Subcutaneous abdominal adipose tissue (tissue), 5 donors: ENCODE measurements at regions not wholly inside any gene's neighbourhood (a gene's known extent, or its start where the extent isn't known, plus 50 kb on each side); places are given as distances from the start of the nearest gene placed in this dataset.

Experiments used
- H3K27ac ChIP-seq: one replicate; pipeline ENCODE4 v1.7.0; 2013; ENCODE audit warnings: low read depth, mild to moderate bottlenecking, inconsistent platforms, low read length, moderate library complexity
- H3K27me3 ChIP-seq, 5 donors: one replicate each; pipeline ENCODE4 v1.7.0; 2013; ENCODE audit warnings: low read length in 5 of 5, inconsistent platforms in 1 of 5; ENCODE audit not compliant: control insufficient read depth in 5 of 5, insufficient read depth in 4 of 5
- H3K36me3 ChIP-seq, 5 donors: one replicate each; pipeline ENCODE4 v1.7.0; 2013; ENCODE audit warnings: low read length in 5 of 5; ENCODE audit not compliant: control insufficient read depth in 5 of 5, insufficient read depth in 5 of 5
- H3K4me1 ChIP-seq, 5 donors: one replicate each; pipeline ENCODE4 v1.7.0; 2013; ENCODE audit warnings: low read length in 5 of 5, mild to moderate bottlenecking in 3 of 5, moderate library complexity in 1 of 5; ENCODE audit not compliant: control insufficient read depth in 5 of 5, insufficient read depth in 5 of 5
- H3K4me3 ChIP-seq, 5 donors: one replicate each; pipeline ENCODE4 v1.7.0; 2013; ENCODE audit warnings: low read length in 5 of 5, low read depth in 1 of 5
- H3K9ac ChIP-seq, 5 donors: one replicate each; pipeline ENCODE4 v1.7.0; 2013; ENCODE audit warnings: low read length in 5 of 5, mild to moderate bottlenecking in 4 of 5, moderate library complexity in 3 of 5
- H3K9me3 ChIP-seq, 5 donors: one replicate each; pipeline ENCODE4 v1.7.0; 2013; ENCODE audit warnings: low read length in 5 of 5; ENCODE audit not compliant: control insufficient read depth in 5 of 5
- donor health status: healthy.
- donor health status: healthy.
- donor health status: healthy.
- donor health status: healthy.
- donor health status: healthy.

DNA sequence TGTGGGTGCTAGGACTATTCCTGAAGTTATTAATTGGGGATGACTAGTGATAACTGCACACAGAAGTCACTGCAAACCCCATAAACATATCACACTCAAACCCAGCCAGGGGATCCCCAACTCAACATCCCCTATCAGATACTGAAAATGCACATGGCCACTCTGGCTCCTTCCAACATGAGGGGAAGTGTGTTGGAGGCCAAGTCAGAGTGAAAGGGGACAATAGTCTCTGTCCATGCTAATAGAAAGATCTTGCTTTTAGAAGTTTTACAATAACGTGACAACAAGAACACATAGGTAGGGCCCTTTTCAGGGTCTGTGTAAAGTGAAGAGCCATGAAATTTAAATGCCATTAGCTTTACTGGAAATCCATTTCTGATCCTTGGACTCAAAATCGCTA, 98.8 kb upstream of the SEMA6A start:
- Histone ChIP-seq H3K9me3 (no peaks in the 10 kb centered on the region), H3K4me3 (no peak overlapping the region), H3K27me3 (no peaks in the 10 kb centered on the region), H3K27ac (no peak overlapping the region), H3K4me1 (peaks cover 0 to 9% (median 0%) of the 10 kb centered on the region in 5 donors), H3K9ac (no peak overlapping the region), H3K36me3 (no peaks in the 10 kb centered on the region)

DNA sequence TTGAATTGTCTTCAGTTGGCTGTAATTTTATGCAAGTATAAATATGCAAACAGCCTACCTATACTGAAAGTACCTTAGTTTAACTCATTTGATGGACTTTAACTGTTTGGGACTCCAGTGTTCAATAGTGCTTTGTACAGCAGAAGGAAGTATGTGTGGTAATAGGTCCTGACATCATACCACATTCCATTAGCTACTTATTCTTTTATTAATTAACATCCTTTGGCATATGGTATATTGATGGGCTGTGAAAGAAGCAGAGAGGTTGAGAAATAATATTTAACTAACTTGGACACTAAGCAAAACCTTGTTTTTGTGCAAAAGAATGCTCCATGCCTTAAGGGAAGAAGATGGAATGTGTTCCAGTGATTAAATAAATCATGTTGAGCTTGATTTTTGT, 97.6 kb upstream of the SEMA6A start:
- Histone ChIP-seq H3K27me3 (no peaks in the 10 kb centered on the region), H3K9ac (no peak overlapping the region), H3K36me3 (no peaks in the 10 kb centered on the region), H3K4me3 (no peak overlapping the region), H3K4me1 (peaks cover 0 to 9% (median 0%) of the 10 kb centered on the region in 5 donors), H3K27ac (no peak overlapping the region), H3K9me3 (no peaks in the 10 kb centered on the region)

DNA sequence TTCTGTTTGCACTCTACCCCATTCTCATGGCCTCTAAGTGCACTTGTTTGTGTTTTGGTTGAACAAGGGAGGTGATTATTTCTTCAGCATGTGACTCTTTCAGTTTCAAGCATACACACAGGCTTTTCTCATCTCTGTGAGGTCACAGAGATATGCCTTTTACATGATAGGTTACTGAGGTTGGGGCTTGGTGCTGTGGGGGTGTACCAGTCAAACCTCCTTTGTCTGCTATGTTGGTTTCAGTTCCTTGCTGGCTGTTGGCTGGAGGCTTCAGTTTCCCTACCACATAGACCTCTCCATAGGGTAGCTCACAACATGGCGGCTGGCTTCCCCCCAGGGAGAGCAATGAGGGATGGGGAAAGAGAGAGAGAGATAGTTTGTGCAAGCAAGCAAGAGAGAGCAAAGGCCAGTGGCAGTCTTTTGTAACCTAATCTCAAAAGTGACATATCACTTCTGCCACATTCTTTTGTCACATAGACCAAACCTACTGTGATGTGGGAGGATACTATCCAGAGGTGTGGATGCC, 96.7 kb upstream of the SEMA6A start:
- Histone ChIP-seq H3K27ac (no peak overlapping the region), H3K4me1 (peaks cover 0 to 9% (median 0%) of the 10 kb centered on the region in 5 donors), H3K9ac (no peak overlapping the region), H3K4me3 (no peak overlapping the region), H3K36me3 (no peaks in the 10 kb centered on the region), H3K9me3 (no peaks in the 10 kb centered on the region), H3K27me3 (no peaks in the 10 kb centered on the region)

DNA sequence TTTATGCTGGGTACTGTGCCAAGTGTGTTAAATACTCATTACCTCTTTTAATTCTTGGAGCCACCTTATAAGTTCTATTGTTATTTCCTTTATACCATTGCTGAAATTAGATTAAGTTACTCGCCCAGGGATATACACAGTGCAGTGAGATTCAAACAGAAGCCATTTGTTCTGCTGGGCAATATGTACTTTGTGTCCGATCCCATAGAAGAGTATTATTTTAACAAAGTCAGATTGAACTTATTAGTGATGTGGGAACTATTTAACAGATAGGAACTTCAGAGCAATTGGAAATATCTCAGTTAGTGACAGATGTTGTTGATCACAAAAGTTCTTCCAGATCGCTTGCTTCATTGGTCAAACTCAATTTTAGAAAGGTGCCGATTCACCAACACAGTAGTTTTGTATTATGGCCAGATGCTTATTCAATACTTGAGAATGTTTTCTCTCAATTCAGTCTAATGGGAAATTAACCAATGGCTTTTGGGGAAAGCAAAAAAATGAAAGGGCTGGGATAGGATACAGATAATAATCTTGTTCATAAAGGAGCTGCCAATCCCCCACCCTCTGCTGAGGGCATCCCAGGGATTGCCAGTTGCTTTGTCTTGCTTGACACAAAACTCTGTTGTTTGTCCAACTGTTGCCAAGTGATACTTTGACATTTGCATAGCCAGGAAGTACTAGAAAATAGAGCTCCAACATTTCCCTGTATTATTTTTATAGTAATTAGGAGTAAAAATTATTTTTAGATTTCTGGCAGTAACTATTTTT, 94.8 kb upstream of the SEMA6A start:
- Histone ChIP-seq H3K4me1 (peaks cover 0 to 9% (median 0%) of the 10 kb centered on the region in 5 donors), H3K27ac (no peak overlapping the region), H3K36me3 (no peaks in the 10 kb centered on the region), H3K4me3 (no peak overlapping the region), H3K27me3 (no peaks in the 10 kb centered on the region), H3K9ac (no peak overlapping the region), H3K9me3 (no peaks in the 10 kb centered on the region)

DNA sequence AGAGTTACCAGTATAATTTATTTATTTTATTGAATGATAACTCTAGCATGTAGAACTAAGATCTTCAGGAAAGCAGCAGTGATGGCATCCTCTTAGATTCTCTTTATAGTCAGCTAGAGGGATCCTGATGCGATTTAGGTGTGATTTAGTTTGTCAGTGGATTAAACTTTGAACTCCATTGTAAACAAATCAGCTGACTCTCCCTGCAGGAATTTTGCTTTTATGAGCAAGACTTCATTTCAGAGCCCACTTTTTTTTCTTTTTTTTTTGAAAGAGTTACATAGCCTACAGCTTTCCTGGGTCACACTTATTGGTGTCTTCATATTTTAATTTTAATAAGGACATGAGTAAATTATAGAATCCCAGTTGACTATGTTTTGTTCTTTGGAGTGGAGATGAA, 93.8 kb upstream of the SEMA6A start:
- Histone ChIP-seq H3K9ac (no peak overlapping the region), H3K9me3 (no peaks in the 10 kb centered on the region), H3K27me3 (no peaks in the 10 kb centered on the region)

DNA sequence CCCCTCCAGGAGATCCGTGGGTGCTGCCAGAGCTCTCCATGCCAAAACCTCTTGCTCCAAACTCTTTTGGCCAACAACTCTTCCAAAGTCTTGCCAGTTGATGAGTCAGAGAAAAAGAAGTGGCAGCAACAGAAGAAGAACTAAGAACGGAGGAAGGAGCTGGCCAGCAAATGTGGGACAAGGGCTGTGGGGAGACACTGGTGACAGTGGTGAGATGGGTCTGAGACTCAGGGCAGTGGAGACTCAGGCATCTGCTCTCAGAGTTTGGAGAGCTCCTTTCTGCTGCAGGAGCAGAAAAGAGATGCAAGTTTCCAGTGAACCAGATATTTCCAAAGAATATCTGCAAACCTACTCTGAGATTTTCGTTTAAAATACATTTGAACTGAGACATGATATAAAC, 92.3 kb upstream of the SEMA6A start:
- H3K9me3 ChIP-seq = peaks cover under 1 to 3% (median 1%) of the 10 kb centered on the region in 5 donors
- H3K4me3 ChIP-seq = no peak overlapping the region
- no peaks in the 10 kb centered on the region for H3K27me3 ChIP-seq
- H3K9ac ChIP-seq = no peak overlapping the region
- H3K27ac ChIP-seq = no peak overlapping the region
- no peaks in the 10 kb centered on the region for H3K36me3 ChIP-seq
- peaks cover 0 to 9% (median 0%) of the 10 kb centered on the region in 5 donors for H3K4me1 ChIP-seq

More for the DNA sequence above, 93.8 kb upstream of the SEMA6A start:
- H3K27ac ChIP-seq = no peak overlapping the region
- no peak overlapping the region for H3K4me3 ChIP-seq
- H3K36me3 ChIP-seq = no peaks in the 10 kb centered on the region
- H3K4me1 ChIP-seq = peaks cover 0 to 9% (median 0%) of the 10 kb centered on the region in 5 donors

DNA sequence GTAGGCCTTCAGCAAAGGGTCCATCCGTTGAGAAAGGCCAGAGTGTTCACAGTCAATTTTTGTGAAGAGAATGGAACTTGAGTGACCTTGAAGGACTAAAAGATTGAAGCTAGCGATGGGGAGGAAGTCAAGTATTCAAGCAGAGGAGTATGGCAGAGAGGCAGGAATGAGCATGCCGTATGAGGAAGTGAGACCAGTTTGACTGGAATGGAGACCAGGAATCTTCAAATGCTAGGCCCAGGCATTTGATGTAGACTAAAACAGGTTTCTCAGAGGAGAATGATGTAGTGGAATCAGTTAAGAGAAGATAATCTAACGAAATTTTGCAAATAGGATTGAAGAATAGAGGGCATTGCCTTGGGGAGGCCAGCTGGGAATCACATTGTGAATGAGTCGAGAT, 90.4 kb upstream of the SEMA6A start:
- no peak overlapping the region for H3K27ac ChIP-seq
- H3K27me3 ChIP-seq = no peaks in the 10 kb centered on the region
- no peak overlapping the region for H3K4me3 ChIP-seq
- no peak overlapping the region for H3K9ac ChIP-seq
- no peaks in the 10 kb centered on the region for H3K36me3 ChIP-seq
- H3K9me3 ChIP-seq = peaks cover 2 to 14% (median 8%) of the 10 kb centered on the region in 5 donors
- H3K4me1 ChIP-seq = peaks cover 0 to 3% (median 0%) of the 10 kb centered on the region in 5 donors

DNA sequence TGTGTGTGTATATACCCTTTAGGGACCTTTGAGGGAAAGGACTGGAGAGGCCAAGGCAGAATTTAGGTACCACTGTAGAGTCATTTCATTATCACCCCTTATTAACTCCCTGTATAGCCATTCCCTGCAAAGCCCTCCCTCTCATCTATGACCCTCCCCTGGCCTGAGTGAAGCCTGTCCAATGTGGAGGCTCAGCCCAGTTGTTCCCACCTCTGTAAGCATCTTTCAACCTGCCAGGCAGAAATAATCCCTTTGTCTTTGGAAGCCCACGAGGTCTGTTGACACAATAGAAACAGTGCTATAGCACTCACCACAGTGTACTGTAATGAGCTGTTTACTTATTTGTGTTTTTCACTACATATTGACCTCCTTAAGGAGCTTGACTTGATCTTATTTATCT, 88.5 kb upstream of the SEMA6A start:
- peaks cover 2 to 14% (median 8%) of the 10 kb centered on the region in 5 donors for H3K9me3 ChIP-seq
- no peak overlapping the region for H3K27ac ChIP-seq
- no peaks in the 10 kb centered on the region for H3K4me1 ChIP-seq
- H3K27me3 ChIP-seq = no peaks in the 10 kb centered on the region
- no peak overlapping the region for H3K4me3 ChIP-seq
- H3K9ac ChIP-seq = no peak overlapping the region
- no peaks in the 10 kb centered on the region for H3K36me3 ChIP-seq

DNA sequence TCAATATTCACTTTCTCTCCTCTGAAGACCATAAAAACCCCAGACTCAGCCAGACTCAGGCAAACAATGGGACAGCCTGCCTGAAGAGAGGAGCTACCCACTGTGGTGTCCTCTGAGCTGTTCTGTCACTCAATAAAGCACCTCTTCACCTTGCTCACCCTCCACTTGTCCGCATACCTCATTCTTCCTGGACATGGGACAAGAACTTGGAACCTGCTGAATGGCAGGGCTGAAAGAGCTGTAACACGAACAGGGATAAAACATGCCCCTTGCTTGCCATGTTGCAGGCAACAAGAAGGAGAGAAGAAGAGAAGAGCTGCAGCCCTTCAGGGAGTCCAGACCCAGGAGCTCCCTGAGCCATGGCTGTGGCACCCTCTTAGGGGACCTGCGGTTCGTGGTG, 86.8 kb upstream of the SEMA6A start:
- H3K9ac ChIP-seq = no peak overlapping the region
- H3K4me1 ChIP-seq = no peaks in the 10 kb centered on the region
- no peaks in the 10 kb centered on the region for H3K36me3 ChIP-seq
- peaks cover 2 to 14% (median 8%) of the 10 kb centered on the region in 5 donors for H3K9me3 ChIP-seq
- H3K27ac ChIP-seq = no peak overlapping the region
- no peak overlapping the region for H3K4me3 ChIP-seq
- no peaks in the 10 kb centered on the region for H3K27me3 ChIP-seq

DNA sequence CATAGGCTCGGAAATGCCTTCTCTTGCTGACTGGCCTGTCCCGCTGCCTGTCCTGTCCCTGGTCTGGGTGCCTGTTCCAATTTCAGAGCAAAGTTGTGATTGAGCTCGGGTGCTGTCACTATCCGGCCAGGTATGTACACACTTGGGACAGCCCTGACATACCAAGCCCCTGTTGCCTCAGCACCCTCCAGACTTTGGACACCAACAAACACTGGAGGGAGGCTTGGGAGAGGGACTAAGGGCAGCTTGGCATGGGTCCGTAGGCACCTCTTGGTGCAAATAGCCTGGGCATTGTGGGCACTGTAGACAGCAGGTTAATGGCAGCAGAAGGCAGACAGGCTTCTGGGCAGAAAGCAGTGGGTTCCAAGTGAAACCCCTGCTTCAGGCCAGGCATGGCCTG, 86.3 kb upstream of the SEMA6A start:
- Histone ChIP-seq H3K27me3 (no peaks in the 10 kb centered on the region), H3K36me3 (no peaks in the 10 kb centered on the region), H3K4me1 (no peaks in the 10 kb centered on the region), H3K27ac (no peak overlapping the region), H3K9me3 (peaks cover 2 to 14% (median 8%) of the 10 kb centered on the region in 5 donors), H3K9ac (no peak overlapping the region), H3K4me3 (no peak overlapping the region)
